ENCODE measurements at regions not wholly inside any gene's neighbourhood (a gene's known extent, or its start where the extent isn't known, plus 50 kb on each side); places are given as distances from the start of the nearest gene placed in this dataset.

DNA sequence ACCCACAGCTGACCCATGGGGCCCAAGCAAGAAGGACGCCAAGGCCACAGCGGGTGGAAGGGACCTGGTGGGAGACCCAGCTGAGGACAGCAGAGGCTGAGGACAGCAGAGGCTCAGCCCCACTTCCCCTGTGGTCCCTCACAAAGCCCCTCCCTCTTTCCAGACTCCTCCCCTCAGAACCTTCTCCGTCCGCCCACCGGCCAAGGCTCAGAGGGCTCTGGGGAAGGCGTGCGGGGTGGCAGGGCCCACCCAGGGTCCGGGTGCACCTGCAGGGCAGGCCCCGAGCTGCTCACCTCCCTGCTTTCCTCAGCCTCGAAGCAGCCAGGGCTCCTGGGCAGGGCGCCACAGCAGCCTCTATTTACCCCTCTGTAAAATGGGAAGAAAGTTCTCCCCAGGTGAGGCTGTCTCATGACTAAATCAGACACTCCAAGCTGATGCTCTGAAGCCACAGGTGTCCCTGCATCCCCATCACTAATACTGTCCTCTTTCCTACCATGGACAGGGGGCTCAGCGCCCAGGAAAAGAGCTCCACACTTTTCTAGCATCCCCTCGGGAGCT, 137.9 kb upstream of the PPP1R26 start:
- no peak for DNase-seq (ENCODE audit: low spot score)

DNA sequence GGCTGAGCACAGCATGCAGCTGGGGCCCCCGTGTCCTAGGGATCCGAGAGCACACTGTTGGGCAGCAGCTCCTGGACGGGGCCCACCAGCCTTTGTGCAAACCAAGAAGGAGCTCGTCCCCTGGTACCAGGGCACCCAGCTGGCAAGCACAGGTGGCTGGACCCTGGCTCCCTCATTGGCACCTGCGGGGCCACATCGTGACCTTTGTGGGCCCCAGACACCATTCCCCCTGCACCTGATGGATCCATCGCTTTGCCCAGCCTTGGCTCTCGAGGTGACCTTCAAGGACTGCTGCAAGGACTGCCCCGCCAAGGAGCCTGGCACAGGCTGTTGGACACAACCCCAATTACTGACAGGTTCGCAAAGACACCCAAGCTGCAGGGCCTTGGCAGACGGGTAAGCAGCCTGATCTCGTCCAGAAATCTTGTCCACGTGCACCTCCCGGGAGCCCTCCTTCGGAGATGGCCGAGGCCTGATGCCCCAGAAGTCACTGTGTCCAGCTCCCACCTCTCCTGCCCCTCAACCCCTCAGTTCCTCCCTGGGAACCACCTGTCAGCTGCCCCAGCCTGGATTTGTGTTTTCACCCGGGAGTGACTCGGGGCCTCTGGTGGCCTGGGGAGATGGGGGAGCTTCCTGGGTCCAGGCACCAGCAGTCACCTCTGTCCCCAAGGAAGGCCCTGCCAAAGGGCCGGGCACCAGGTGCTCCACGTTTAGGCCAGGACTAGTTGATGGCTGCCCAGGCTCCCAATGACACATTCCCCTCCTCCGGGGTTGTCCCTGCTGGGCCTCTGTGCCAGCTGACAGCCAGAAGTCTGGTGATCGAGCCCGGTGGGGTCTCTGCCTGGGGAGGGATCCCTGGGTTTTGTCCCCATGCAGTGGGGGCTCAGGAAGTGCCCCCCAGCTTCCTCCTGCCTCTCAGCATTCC, 137.1 kb upstream of the PPP1R26 start:
- DNase-seq (ENCODE audit: low spot score) = no peak

DNA sequence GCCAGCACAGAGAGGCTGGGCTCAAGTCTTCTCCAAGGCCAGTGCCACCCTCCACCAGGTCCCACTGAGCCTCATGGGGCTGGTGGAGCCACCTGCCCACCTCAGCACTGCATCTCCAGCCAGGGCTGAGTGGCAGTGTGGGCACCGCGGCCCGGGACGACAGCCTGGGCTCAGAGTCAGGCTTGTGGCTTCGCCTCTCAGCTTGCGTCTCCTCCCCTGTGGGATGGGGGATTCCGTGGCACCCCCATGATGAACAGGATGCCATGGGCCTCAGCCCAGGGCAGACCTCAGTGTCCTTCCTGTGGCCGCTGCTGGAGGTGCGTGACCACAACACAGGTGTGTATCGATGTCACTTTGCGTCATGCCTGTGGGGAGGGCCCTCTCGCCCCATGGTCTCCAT, 136.4 kb upstream of the PPP1R26 start:
- DNase-seq (ENCODE audit: low spot score) = no peak

DNA sequence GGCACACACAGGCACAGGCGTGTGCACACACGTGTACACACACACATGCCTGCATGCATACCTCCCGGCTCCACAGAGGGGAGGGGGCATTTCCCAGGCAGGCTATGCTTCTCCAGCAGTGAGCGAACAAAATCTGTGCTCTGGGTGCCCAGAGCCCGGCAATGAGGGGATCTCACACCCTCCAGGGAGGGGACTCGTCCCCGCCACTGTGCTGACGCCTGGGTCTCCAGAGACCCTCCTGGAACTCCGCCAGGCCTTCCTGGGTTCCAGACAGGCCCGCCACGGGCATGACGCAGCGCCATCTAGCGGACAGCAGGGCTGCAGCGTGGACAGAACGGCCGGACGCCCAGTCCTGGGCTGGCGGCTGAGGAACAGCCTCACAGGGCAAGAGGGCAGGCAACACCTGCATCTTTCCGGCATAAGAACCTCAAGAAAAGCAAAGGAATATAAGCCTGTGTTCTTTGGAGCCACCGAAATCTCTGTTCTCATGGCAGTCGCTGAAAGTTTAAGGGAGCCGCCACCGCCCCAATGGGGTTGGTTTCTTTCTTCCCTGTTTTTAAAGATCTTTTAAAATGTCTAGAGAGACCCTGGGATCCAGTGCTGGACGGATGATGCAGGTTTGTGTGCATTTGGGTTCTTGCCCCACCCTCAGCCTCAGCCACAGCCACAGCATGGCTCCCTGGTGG, 135.6 kb upstream of the PPP1R26 start:
- DNase-seq (ENCODE audit: low spot score) = peak; percentile 79

DNA sequence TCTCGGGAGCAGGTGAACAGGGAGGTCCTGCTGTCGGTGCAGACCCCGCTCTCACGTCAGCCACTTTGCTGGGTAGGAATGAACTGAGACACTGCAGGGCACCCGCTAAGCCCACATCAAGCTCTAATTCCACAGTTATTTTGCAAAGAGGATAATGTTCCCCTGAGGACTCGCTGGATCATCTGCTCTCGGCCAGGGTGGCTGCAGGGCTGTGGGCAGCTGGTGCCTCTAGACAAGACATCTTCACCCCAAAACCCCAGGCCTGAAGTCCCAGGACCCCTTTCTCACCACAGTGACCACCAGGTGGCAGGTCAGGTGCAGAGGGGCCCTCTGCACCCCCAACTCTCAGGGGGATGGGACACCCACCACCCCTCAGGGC, 135.1 kb upstream of the PPP1R26 start:
- no peak for DNase-seq (ENCODE audit: low spot score)

DNA sequence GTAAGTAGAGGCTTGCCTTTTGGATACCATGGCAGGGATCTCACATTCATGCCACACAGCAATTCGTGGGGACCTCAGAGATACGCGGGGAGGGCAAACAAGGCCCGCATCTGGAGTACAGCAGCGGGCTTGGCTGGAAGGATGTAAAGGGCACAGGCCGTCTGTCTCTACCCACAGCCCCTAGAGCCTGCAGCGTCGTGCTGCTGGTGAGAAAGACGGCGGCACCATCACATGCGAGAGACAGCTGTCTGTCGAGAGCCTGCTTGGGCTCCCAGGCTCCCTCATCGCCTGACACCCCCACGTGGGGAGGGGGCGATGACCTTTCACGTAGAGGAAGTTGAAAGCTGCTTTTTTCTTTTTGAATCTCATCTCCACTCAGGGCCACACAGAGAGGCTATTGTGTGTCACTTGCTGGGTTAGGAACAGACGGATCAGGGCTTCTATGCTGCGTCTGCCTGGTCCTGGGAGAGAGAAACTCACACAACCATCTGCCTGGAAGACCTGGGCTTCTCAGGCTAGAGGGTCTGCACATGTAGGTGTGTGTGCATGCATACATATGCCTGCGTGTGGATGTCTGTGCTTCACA, 134.6 kb upstream of the PPP1R26 start:
- DNase-seq (ENCODE audit: low spot score) = no peak

GRCh38 chr9:135345775-135346433, 133.7 kb upstream of the PPP1R26 start:
- no peak for DNase-seq (ENCODE audit: low spot score)

- no peak for DNase-seq (ENCODE audit: low spot score)
Observed at GRCh38 chr9:135346438-135347050, 133.0 kb upstream of the PPP1R26 start.

DNA sequence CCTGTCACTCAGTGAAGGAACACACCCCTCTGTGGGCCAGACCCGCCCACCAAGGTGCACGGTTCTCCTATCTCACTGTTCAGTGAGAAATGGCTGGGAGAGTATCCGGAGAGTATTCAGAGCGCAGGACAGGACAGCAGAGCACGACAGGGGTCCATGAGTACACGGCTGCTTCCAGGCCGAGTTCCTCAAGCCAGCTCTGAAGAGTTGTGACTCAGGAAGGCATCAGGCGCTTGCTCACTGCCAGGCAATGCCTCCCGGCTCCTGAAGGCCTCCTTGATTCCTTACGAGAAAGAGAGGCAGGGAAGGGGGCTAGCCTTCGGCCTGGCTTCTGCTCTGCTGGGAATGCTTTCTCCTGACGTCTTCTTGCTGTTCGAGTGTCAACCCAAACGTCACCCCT, 132.1 kb upstream of the PPP1R26 start:
- DNase-seq (ENCODE audit: low spot score) = no peak

DNA sequence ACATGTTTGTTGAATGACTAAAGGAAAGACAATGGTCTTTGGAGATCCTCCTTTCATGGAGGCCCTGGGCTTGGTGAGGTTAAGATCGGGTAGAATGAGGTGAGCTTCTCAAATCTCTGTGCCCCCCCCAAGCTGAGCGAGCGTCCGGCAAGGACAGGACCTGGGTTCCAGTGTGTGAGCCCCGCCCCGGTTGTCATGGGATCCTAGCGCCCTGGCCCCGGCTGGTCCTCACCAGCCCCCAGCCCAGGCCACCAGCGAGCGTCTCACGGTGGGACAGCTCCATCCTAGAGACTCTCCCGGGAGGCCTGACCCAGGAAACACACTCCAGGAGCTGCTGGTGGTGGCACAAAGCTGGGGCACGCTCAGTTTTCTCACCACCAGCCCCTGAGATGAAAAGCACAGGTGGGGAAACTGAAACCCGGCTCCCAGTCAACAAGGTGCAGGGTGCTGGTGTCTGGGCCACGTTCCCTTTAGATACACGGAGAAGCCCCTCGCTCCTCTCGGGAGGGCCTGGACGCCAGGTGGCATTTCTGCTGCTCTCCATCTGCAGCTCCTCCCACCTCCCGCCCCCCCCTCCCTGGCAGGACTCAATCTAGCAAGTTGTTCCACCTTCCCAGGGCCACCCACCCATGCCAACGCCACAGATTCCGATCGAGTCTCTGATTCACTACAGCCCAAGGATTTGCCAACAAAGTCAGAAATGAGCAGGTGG, 131.3 kb upstream of the PPP1R26 start:
- no peak for DNase-seq (ENCODE audit: low spot score)

DNA sequence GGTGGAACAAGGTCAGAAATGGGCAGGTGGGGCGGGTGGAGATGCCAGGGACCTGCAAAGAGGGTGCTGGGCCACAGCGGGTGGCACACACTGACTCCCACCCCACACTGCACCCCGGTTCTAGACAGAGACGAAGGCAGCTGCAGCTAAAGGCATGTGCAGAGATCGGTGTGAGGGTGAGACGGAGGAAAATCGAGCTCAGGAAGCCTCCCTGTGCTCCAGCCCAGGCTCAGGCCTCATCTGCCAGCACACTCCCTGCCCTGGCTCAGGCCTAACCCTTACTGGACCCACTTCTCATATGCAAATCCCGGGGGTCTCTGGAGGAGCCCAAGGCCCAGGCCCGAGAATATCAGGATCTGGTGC, 130.8 kb upstream of the PPP1R26 start:
- DNase-seq (ENCODE audit: low spot score) = no peak

DNA sequence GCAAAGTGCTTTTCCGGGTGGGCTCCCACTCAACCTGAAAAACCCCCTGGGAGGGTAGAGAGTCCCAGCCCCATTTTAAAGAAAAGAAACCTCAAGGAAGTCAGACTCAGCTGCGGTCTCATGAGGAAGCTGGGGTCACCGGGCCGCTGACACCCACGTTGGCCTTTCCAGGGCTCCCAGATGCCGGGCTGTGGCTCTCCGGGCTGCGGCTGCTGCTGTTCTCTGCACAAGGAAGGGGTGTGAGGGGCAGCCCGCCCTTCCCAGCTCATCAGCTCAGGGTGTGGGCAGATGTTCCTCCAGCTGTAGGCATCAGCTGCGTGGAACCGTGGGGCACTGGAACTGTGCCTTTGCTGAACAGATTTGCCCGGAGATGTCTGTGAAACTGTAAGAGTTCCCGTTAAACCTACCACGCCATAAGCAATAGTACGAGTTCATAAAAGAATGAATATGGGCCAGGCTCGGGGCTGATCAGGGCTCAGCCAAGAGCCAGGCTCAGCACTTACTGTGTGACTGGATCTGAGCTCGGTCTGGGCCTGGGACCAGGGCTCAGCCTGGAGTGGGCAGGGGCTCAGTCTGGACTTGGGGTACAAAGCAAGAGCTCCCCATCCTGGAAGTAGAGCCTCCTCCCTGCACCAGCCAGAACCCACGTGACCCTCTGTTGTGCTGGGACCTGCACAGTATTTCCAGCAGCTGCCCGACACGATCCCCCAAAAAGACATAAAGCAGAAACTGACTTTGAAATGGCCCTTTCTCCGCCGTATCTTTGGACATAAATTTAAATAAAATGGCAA, 130.2 kb upstream of the PPP1R26 start:
- DNase-seq (ENCODE audit: low spot score) = no peak

DNA sequence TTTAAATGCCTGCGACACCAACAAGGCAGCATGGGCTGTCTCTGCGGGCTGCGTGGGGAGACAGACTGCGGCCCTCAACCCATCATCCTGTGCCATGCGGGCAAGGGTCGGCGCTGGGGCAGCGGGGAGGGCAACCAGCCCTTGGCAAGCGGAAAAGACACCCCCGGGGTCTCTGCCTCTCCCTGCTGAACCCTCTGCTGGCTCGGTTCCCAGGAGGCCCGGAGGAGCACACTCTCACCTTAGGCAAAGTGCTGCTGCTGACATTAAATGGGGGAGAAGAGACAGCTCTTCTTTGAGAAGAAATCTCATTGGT, 129.6 kb upstream of the PPP1R26 start:
- DNase-seq (ENCODE audit: low spot score) = no peak

DNA sequence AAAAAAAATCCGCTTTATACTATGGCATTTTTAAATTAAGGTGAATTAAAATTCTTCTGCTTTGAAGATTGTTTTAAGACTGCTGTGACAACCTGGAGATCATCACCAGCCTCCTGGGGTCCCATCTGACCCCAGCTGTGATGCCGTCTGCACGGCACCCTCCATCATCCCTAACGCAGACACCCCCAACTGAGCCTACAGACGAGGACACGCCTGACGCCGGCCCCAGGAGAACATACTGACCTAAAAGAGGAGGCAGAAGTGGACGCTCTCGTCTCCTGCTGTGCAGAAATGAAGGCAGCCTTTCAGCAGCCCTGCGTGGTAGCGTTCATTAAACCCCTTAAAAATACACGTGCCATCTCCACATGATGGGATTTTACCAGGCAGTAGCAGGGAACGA, 125.6 kb upstream of the PPP1R26 start:
- DNase-seq (ENCODE audit: low spot score) = no peak

- DNase-seq (ENCODE audit: low spot score) = no peak
Observed at GRCh38 chr9:135355521-135356011, 124.0 kb upstream of the PPP1R26 start.

DNA sequence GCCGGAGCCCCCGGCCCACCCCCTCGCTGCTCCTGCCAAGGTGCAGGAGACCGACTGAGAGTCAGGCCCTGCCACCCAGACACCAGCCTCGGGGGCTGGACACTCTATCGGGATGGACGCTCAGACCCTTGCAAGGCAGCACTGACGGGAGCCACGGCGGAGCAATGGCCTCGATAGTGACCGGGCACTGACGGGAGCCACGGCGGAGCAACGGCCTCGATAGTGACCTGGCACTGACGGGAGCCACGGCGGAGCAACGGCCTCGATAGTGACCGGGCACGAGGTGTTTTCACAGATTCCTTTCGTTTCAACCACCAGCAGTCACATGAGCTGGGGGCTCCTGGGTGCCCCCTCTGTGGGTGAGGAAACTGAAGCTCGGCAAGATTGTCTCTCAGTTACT, 123.6 kb upstream of the PPP1R26 start:
- no peak for DNase-seq (ENCODE audit: low spot score)

DNA sequence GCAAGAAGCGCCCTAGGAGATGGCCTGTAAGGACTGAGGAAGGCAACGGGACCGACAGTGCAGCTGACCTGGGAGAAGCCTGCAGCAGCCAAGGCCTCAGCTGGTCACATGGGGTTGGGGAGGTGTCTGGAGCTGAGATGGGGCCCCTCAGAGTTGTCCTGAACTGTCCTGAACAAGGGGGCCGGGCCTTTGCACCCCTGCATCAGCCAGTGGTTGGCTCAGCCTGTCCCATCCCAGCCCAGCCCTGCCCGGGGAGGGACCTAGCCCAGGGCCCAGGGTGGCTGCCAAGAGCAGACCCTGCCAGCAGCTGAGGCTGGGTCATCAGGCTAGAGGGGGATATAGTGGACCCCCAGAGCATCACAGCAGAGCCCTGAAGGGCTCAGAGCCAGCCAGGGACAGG, 122.8 kb upstream of the PPP1R26 start:
- no peak for DNase-seq (ENCODE audit: low spot score)

DNA sequence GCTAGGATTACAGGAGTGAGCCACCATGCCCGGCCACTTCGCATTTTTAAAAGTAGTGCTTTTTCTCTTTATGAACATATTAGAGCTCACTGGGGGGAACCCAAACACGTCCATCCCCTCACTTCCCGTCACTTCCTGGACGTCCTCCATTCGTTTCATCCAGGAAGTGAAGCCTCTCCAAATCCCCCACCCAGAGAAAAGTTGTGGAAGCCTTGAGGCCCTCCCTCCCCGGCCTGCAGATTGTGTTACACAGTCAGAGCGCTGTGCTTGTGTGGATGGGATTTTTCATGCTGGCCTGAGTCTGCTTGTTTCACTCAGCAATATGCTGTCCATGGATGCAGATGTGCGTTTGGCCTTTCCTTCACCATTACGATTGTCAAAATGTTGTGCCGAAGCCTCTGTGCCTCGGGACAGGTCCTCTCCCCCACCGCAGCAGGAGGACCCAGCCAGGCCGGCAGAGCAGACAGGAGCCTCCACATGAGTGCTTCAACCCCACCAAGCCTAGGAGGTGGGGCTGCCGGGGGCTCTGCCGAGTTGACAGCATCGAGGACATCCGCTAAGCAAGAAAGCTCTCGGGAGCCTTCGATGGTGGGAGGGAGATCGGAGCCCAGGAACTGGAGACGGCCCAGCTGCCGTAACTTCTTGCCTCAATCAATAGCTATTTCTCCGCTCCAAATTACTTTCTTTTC, 121.6 kb upstream of the PPP1R26 start:
- DNase-seq (ENCODE audit: low spot score) = no peak

- no peak for DNase-seq (ENCODE audit: low spot score)
Observed at GRCh38 chr9:135358552-135358940, 121.0 kb upstream of the PPP1R26 start.

GRCh38 chr9:135359764-135360163, 119.8 kb upstream of the PPP1R26 start:
- no peak for DNase-seq (ENCODE audit: low spot score)

All from HuH-7.5 (cell line).